ELR (cell line): ENCODE measurements at regions not wholly inside any gene's neighbourhood (a gene's known extent, or its start where the extent isn't known, plus 50 kb on each side); places are given as distances from the start of the nearest gene placed in this dataset.
A peak's percentile ranks its signal among the peaks of the same experiment; 100 is the strongest.

Experiments used
- DNase-seq: peaks from one replicate; pipeline ENCODE4 v3.0.0-alpha.2; 2015; ENCODE audit warnings: low read depth

DNA sequence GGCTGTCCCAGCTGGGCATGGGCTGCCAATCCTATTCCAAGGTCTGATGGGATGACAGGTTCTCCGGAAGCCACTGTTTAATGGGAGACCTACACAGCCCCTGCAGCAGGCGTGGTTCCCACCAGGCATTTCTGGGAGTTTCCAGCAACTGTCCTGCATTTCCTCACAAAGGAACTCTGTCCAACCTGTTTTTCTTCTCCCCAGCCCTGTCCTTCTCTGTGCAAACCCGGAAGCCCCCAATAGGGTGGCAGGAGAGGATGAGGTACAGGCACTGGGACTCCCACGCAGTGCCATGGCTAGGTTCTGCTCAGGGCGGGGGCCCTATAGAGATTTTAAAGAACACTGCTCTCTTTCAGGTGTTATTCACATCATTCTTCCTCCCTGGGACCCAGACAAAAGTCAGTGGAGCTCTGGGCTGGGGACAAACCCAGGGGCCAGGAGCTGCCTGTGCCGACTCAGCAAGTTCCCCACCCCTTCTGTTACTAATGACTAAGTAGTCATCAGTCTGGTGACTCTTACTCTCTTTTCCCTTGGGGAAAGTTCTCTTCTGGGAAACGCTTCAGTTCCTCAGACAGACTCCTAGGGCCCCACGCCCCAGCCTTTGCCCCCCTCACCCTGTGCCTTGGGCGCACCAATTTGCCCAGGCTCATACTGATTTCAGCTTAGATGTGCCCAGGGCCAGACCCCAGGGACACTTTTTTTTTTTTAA, 97.7 kb downstream of the CD47 start:
- DNase-seq, result peak; percentile 73

DNA sequence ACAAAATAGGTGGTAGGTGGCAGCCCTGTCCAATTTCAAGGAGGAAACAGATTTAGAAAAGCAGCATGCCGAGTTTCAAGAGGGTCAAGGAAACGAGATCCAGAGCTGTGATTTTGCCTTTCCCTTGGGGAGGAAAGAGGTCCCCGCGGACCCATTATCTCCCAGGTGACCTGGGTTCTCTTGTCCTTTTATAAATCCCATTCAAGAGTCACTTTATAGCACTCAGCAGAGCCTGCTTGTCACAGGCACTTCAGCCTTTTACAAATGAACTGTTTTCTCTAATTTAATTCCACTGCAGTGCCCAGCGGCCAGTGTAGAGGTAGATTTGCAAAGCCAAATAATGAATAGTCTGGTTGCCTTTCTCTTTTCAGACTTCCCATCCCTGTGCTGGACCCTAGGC, 99.9 kb downstream of the CD47 start:
- DNase-seq, result no peak

DNA sequence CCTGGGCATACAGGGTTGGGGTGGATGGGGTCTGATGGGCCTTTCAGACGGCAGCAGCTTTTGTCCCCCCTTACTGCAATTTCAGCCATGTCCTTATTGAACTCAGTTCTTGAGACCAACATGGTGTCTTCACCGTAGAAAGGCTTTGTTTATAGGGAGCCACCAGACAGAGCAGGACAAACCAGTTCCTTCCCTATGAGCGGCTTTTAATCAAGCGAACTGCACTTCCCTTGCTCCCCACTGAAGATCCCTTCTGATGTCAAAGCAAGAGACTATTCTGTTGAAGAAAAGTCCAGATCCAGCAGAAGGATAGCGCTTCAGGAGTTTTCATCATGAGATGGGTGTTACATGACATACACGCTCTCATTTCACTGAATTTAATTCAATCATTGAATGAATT, 100.4 kb downstream of the CD47 start:
- no peak for DNase-seq

DNA sequence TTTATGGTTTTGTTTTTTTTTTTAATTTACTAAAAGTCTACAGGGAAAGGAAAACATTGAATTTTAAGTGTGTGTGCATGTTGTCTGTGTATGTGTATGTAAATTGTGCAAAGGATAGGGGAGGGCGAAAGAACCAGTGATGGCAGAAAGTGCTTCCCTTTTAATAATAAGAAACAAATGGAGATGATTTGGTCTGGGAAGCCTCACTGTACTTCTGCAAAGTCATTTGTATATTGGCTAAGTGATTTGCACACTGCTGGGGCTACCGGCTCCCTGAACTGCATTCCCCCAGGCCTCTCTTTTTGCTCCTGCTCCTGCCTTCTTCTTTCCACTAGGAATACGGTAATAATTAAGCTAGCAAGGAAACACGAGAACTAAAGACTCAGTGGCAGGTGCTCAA, 101.2 kb downstream of the CD47 start:
- DNase-seq, result no peak

DNA sequence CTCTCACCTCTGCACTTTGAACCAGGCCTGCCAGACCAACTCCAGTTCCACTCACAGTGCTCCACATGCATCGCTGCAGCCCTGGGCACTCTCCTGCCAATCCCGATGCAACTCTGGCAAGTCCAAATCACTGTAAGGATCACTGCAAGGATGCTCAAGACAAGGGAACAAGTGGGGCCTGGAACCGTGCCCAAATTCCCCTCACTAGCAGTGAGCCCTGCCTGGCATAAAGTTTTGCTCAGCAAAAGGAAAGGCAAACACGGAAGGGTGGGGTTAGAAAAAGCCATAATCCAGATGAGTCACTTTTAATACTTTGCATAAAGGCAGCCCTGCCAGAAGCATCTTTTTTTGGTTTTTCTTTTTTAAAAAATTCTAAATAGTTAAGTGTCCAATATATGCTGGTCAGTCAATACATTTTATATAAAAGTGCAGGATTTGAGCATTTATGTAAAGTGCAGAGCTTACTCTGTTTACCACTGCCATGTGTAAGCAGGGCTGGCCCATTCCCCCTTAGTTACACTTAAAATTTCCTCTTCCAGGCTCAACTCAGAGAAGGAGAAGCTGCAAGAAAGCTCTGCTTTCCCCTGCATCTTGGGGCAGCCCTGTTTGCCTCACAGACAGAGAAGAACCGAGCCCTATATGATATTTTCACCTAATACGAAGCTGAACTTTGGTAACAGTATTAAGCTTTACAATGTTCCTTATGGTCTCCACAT, 102.2 kb downstream of the CD47 start:
- peak; percentile 86 for DNase-seq

DNA sequence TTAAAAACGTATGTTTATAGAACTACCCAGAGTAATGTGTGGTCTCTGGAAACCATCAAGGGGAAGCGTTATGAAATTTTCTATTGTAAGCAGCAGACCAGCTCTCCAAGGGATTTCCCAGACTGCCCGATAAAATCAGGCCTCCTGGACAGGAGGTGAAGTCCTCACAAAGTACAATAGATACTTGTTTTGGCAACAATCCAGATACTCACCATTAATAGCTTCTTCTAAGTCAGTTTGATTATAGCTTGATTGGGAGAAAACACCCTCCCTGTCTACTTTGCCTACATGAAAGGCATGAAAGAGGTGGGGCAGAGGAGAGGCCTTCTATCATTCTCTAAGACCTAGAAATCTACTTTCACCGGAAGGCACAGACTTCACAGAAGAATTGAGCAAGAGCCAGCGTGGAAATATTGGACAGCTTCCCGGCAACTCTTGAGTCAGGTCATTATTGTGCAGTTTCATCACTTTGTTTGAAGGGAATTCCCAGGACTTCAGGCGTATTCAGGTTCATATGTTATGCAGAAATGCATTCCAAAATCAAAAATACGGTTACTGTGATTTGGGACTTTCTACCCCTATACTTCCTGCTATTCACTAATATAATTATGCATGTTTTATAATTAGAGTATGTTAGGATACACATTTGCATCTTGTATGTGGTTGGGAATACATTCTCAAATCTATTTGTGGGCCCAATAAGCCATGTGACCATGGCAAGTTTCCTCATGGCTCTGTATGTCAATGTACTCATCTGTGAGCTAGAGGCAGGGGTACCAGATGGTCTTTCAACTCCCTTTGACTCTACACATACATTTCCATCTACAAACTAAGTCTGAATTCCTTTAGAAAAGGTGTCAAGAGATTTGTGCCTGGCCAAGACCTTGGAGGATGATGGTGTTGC, 103.5 kb downstream of the CD47 start:
- DNase-seq, result peak; percentile 96

DNA sequence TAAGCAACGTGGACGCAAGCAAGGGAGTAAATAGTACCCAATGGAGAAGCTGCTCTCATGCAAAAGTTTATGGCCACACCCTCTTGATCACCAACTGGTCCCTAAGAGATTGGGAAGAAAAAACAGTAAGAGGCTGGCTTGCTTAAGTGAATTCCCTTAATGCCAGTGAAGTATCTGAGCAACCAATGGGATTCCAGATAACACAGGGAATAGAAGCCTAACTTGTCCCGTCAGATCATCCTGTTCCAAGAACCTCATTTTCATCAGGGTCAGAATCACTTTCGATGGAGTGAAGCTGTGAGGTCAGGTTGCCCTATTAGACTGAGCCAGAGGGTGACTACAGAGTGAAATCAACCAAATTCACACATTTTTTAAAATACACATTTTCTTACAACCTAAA, 104.3 kb downstream of the CD47 start:
- peak; percentile 20 for DNase-seq

DNA sequence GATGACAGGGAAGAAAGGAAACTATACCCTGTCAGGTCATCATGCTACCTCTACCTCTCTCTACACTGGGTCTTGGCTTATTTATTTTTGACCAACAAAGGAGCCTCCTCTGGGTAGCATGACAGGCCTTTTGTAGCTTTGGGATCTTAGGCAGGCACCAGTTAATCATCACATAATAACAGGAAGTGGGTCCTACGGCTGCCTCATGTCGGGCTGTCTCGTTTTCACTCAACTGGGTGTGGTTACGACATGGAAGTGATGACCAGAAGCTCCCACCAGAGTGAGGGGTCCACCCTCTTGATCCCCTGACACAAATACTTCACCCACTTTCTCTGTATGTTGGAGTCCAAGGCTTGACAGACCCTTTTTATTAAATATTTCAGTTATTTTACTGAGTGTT, 105.3 kb downstream of the CD47 start:
- peak; percentile 70 for DNase-seq

DNA sequence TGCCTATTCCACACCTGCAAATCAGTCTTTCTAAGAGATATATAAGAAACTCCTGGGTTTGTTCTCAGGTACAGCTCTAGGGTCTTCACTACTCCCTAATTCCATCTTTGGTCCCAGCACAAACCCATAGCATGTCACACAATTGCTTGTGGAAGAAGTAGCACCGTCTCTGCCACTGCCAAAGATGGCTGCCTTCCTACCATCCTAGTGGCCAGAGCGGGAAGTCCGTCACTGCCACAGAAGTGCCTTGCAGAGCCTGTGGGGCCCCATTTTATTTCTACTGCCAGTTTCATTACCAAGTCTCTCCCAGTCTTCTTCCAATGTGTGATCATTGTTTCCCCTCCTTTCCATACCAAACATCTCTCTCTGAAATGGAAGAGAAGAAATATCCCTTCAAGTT, 107.6 kb downstream of the CD47 start:
- DNase-seq, result no peak

DNA sequence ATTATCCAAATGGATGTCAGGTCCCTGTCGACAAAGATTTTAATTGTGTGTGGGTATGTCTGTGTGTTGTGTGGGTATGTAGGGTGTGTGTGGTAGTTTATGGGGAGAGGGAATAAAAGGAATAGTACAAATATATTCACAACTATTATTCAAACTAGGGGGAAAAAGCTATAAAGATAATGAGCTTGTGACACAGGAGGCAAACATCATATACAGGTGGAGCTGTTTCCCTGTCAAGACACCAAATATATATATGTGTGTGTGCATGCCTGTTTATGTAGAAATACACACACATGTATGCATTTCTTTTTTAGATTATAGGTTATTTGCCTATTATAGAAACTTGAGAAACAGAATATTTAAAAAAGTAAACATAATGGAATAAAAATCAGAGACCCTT, 108.7 kb downstream of the CD47 start:
- DNase-seq, result no peak

DNA sequence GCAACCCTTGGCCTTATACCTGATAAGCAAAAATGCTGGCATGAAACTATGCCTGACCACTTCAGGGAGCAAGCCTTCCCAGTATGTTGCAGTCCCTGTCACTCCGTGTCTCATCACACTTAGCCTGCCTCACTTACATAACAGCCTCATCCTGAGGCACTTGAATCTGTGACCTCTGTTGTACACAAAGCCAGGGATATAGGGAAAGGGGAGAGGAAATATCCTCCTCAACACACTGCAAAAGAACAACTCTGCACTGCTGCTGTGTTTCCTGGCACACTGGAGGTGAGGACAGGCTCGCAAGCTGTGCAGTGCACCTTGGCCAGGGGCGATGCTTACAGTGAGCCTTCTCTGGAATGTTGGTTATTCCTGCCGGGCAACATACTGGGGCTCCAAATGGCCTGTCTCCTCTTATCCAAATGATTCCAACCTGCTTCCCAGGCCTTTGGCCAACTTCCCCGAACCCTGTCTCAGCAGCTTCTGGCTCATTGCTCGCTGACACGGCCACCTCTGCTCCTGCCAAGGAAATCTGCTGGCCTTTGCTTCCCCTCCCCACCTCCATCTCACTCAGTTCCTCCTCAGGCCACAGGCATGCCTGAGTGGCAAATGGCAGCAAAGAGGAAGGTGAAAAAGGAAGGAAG, 109.2 kb downstream of the CD47 start:
- no peak for DNase-seq

DNA sequence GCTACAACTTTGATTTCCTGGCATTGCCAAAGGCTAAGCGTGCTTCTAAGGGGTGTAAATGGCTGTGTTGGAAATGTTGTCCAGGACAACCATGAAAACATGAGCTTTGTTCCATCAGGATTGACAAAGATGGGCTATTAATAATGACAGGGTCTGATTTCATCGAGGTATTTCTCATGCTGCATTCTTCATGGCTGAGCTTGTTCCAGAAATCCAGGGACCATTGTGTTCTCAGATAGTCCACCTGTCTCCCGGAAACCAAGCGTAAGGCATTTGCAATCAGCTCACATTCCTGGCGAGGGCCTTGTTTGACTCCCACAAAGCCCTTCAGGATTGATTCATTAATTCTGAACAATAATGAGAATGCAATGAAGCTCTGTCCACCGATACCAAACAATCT, 111.3 kb downstream of the CD47 start:
- no peak for DNase-seq

DNA sequence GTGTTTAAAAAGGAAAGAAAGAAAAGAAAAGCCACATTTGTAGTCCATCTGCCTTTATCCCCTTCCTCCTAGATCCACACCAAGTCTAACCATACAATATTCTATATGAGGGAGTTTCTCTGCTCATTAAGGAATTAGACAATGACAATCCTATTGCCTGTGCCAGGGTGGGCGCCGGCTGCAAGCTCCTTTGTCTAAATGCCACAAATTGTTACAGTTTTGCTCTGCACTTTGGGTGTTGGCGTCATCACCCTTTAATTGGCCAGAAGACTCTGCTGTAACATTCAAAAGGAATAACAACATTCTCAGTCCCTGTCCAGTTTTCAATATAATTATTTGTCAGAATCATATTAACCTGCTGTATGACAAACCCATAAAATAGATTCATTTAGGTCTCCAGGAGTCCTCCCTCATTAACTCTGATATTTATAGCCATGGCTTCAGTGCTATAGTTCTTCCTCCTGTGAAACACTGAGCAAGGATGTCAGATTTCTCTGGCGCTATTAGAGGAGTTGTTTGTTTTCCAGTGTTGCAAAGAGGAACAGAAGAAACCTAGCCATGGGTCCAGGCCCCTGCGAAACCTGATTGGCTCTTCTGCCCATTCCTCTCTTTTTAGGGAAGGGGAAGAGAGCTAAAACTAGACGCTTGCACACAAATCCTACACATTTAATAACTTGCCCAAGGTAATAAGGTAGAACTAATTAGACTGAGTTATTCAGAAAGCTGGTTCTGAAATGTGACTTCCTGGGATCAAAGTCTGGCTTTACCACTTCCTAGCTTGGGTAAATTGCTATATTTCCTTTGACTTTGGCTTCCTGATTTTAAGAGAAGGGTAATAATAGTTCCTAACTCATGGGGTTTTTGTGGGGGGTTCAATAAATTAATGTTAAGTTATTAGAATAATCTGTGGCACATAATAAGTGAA, 112.4 kb downstream of the CD47 start:
- DNase-seq, result no peak

DNA sequence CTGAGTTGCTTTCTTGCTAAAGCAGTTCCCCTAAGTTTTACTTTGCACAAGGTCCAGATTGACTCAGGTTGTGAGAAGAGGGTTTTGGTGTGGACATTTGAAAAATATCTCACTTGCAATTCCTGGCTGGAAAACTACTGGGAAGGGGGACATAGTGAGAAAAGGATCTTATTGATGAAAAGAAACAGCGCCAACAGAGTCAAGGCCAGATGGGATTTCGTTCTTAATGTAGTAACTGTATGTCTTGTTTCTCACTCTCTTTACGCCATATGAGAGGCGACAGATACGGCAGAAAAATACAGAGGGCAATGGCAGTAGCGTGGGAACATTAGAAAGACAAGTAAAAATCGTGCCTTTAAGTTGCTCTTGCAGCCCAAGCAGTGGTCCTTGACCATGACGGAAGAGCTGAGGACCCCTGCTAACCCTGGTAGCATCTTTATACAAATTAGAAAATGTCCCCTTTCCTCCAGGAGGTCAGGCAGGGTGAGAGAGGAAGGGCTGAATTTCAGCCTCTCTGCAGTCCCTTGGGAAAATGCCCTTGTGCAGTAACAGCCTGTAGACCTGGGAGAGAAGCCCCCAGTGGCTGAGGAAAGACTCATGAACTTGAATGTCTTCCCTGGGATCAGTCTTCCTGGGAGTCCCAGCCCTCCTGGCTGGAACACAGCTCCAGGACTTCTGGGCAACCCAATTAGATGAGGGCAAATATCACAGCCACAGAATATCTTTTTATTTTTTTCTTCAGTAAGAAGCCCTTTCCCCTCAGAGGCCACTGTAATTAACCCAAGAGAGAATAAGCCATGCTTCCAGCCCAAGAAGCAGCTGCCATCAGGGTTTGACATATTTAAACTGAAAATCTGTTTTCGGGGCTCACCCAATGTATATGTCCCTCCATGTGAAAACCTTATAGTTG, 113.4 kb downstream of the CD47 start:
- no peak for DNase-seq

DNA sequence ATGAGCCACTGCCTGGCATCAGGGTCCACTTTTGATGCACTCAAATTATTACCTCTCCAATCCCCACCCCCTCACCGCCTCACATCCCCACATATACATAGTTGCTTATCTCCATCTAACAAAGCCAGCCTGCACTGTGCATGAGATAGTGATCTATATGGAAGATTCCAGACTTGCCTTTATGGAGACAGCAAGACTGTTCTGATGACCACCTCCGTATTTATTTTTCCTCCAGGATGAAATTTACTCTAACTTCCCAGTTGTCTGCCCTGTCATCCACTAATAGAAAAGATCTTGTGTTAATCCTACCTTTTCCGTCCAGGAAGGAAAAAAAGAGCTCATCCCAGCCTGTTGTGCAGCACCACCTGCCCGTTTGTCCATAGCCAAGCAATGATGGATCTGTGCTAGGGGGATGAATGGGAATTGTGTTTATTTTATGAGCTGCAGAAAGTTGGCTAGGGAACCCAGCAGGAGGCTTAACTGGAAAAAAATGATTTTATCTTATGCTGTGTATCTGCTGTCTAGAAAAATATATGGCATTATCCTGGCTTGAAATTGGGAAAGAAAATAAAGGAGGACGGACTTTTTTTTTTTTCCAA, 114.5 kb downstream of the CD47 start:
- no peak for DNase-seq

DNA sequence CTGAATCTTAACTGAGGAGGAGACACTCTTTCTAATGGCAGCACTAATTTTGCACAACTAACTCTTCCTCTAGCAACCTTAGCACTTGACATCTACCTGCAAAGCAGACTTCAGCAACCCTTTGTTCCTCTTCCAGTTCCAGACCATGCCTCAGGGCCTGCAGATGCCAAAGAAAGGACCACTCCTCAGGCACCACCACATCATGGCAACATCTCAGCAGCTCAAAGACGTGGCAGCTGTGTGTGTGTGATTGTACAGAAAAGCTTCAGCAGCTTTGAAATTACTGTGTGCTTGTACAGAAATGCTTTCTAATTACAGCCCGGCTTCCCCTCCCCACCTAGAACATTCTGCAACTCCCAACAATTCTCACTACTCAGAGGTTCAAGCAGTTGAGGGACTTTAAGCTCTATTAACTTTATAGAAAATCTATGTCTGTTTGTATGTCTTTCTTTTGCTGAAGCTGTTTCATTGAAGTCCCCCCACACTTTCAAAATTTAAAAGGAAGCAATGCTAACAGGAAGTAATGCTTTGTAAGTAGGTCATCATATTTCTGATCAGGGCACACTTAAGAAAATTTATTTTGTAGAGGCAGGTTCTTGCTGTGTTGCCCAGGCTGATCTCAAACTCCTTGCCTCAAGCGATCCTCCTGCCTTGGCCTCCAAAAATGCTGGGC, 115.2 kb downstream of the CD47 start:
- DNase-seq, result no peak

DNA sequence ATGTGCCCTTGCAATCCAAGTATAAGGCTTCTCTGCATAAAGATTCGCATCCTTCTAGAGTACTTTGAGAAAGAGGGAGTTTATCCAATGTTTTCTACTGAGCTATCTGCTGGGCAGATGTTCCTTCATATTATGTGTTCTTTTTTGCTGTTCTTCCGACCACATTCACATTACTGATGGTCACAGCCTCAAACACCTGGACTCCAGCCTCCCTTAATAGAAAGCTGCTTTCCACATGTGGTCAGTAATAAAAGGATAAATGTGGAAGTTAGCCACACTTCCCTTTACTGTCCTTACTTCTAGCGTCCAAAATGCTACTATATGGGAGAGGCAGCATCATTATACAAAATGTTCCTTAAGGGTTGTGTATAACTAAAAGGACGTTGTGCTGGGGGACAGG, 116.9 kb downstream of the CD47 start:
- DNase-seq, result no peak

DNA sequence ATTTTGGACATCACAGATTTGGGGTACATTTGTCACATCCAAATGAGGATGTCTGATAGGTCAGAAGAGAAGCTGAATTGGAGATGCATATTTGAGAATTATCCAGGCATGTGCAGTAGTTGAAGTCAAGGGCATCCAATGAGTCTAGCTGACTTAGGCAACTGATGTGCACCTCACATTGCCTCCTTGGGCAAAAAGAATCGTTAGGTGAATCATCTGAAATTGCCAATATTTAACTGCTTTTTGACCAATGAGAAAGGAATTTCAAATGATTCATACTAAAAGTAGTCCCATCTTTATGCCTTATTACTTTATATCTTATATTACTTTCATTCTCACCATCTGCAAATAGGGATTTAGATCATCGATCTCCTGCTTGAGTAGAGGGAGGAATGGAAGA, 117.7 kb downstream of the CD47 start:
- peak; percentile 71 for DNase-seq

DNA sequence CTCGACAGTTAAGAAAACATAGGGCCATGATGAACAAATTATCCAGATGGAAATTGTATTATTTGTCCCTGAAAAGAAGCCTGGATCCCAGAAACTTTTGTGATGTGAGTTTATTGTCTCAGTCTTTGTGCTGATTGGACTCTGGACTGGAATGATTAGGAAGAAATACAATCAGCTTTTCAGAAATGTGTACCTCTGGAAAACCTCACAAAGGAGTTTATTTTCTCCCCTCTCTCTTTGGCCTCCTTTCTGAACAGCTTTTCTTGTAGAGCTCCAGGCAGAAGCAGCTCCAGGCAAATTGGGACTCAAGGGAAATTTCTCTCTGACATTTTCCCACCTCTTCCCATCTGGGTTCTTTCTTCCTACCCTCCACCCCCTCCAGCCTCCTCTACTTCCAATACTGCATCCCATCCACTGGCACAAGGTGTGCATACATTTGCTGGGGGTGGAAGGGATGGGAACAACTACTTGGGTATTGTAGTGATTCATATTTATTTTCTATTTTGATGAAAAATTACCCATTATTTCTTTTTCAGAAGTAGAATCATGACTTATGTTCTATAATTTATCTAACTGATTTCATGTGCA, 119.7 kb downstream of the CD47 start:
- DNase-seq, result no peak
